ENCODE measurements at regions not wholly inside any gene's neighbourhood (a gene's known extent, or its start where the extent isn't known, plus 50 kb on each side); places are given as distances from the start of the nearest gene placed in this dataset.

DNA sequence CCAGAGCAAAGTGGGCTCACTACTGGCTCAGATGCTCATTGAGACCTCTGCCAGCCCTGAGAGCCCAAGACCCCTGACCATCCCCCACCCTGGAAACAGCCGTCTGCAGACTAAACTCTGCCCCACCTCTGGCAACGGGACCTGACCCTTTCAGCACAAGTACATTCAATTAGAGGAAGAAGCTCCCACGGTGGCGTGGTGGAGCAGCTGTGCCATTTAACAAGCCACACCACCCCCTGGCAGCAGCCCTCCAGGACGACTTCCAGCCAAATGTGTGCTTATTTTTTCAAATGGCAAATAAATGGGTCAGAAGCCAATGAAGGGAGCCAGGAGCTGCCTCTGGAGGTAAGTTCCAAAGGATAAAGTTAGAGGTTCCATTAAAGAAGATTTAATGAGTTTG lies 226.7 kb downstream of the NPHP4 start:
- TF ChIP-seq CTCF (IDR thresholded peaks at IDR 0.05): no peak
- TF ChIP-seq POLR2A (IDR thresholded peaks at IDR 0.05): no peak
